Neuron (in vitro differentiated cells): ENCODE measurements at regions not wholly inside any gene's neighbourhood (a gene's known extent, or its start where the extent isn't known, plus 50 kb on each side); places are given as distances from the start of the nearest gene placed in this dataset.

ENCODE experiments used
- H2AFZ ChIP-seq: one replicate; pipeline ENCODE4 v1.6.1; 2013; ENCODE audit warnings: low read depth, mild to moderate bottlenecking, inconsistent platforms, low read length, moderate library complexity
- H3K27me3 ChIP-seq: one replicate; pipeline ENCODE4 v1.6.1; 2013; ENCODE audit warnings: low read length; ENCODE audit not compliant: insufficient read depth
- H3K36me3 ChIP-seq: one replicate; pipeline ENCODE4 v1.6.1; 2013; ENCODE audit warnings: low read length; ENCODE audit not compliant: insufficient read depth
- H3K4me1 ChIP-seq: one replicate; pipeline ENCODE4 v1.6.1; 2013; ENCODE audit warnings: low read length; ENCODE audit not compliant: insufficient read depth
- H3K4me3 ChIP-seq: 2 replicates; pipeline ENCODE4 v1.5.1; 2013; ENCODE audit warnings: mild to moderate bottlenecking, low read length, moderate library complexity
- H3K9me3 ChIP-seq: one replicate; pipeline ENCODE4 v1.6.1; 2013; ENCODE audit warnings: low read length

GRCh38 chr11:109973486-109973885 is 119.7 kb upstream of the ZC3H12C start:
- Histone ChIP-seq H3K4me1 (peaks cover 3% of the 10 kb centered on the region), H3K27me3 (no peaks in the 10 kb centered on the region), H3K9me3 (no peaks in the 10 kb centered on the region), H3K36me3 (no peaks in the 10 kb centered on the region), H3K4me3 (no peak overlapping the region), H2AFZ (no peak overlapping the region)

- H3K9me3 ChIP-seq: no peaks in the 10 kb centered on the region
Observed at GRCh38 chr11:109974523-109974922, 118.7 kb upstream of the ZC3H12C start.

GRCh38 chr11:109978895-109979294 is 114.3 kb upstream of the ZC3H12C start:
- no peaks in the 10 kb centered on the region for H3K4me1 ChIP-seq
- no peaks in the 10 kb centered on the region for H3K36me3 ChIP-seq
- H3K9me3 ChIP-seq: no peaks in the 10 kb centered on the region
- H3K4me3 ChIP-seq: no peak overlapping the region
- H3K27me3 ChIP-seq: no peaks in the 10 kb centered on the region
- no peak overlapping the region for H2AFZ ChIP-seq

More at GRCh38 chr11:109974523-109974922, 118.7 kb upstream of the ZC3H12C start:
- Histone ChIP-seq H2AFZ (no peak overlapping the region), H3K4me1 (peaks cover 3% of the 10 kb centered on the region), H3K36me3 (no peaks in the 10 kb centered on the region), H3K27me3 (no peaks in the 10 kb centered on the region), H3K4me3 (no peak overlapping the region)

- Histone ChIP-seq H3K27me3 (no peaks in the 10 kb centered on the region), H3K9me3 (no peaks in the 10 kb centered on the region), H3K36me3 (no peaks in the 10 kb centered on the region), H3K4me1 (no peaks in the 10 kb centered on the region), H3K4me3 (no peak overlapping the region), H2AFZ (no peak overlapping the region)
Observed at GRCh38 chr11:109981031-109981636, 112.1 kb upstream of the ZC3H12C start.

- no peaks in the 10 kb centered on the region for H3K36me3 ChIP-seq
- H3K9me3 ChIP-seq: no peaks in the 10 kb centered on the region
- H3K4me3 ChIP-seq: no peak overlapping the region
- H3K27me3 ChIP-seq: no peaks in the 10 kb centered on the region
- H2AFZ ChIP-seq: no peak overlapping the region
- no peaks in the 10 kb centered on the region for H3K4me1 ChIP-seq
Observed at GRCh38 chr11:109983358-109983757, 109.8 kb upstream of the ZC3H12C start.

- Histone ChIP-seq H3K27me3 (no peaks in the 10 kb centered on the region), H3K36me3 (no peaks in the 10 kb centered on the region), H2AFZ (no peak overlapping the region), H3K4me3 (no peak overlapping the region), H3K9me3 (no peaks in the 10 kb centered on the region), H3K4me1 (no peaks in the 10 kb centered on the region)
Observed at GRCh38 chr11:109984634-109985289, 108.4 kb upstream of the ZC3H12C start.

GRCh38 chr11:109986488-109986887 is 106.7 kb upstream of the ZC3H12C start:
- Histone ChIP-seq H3K36me3 (no peaks in the 10 kb centered on the region), H3K4me1 (no peaks in the 10 kb centered on the region), H3K4me3 (no peak overlapping the region), H2AFZ (no peak overlapping the region), H3K9me3 (no peaks in the 10 kb centered on the region), H3K27me3 (no peaks in the 10 kb centered on the region)

GRCh38 chr11:109991835-109992234 is 101.4 kb upstream of the ZC3H12C start:
- Histone ChIP-seq H3K4me1 (no peaks in the 10 kb centered on the region), H3K9me3 (no peaks in the 10 kb centered on the region), H3K4me3 (no peak overlapping the region), H3K27me3 (no peaks in the 10 kb centered on the region), H3K36me3 (no peaks in the 10 kb centered on the region), H2AFZ (no peak overlapping the region)

- H3K36me3 ChIP-seq: no peaks in the 10 kb centered on the region
- no peaks in the 10 kb centered on the region for H3K9me3 ChIP-seq
- no peak overlapping the region for H2AFZ ChIP-seq
- no peak overlapping the region for H3K4me3 ChIP-seq
- no peaks in the 10 kb centered on the region for H3K27me3 ChIP-seq
- no peaks in the 10 kb centered on the region for H3K4me1 ChIP-seq
Observed at GRCh38 chr11:109993786-109994185, 99.4 kb upstream of the ZC3H12C start.

- H3K36me3 ChIP-seq: no peaks in the 10 kb centered on the region
- no peaks in the 10 kb centered on the region for H3K9me3 ChIP-seq
- no peak overlapping the region for H3K4me3 ChIP-seq
- no peak overlapping the region for H2AFZ ChIP-seq
- no peaks in the 10 kb centered on the region for H3K27me3 ChIP-seq
- H3K4me1 ChIP-seq: no peaks in the 10 kb centered on the region
Observed at GRCh38 chr11:109994907-109995306, 98.3 kb upstream of the ZC3H12C start.

GRCh38 chr11:109996060-109996459 is 97.1 kb upstream of the ZC3H12C start:
- H3K4me3 ChIP-seq: no peak overlapping the region
- no peaks in the 10 kb centered on the region for H3K27me3 ChIP-seq
- H3K9me3 ChIP-seq: no peaks in the 10 kb centered on the region
- no peaks in the 10 kb centered on the region for H3K4me1 ChIP-seq
- H3K36me3 ChIP-seq: no peaks in the 10 kb centered on the region
- no peak overlapping the region for H2AFZ ChIP-seq

GRCh38 chr11:109998921-109999320 is 94.3 kb upstream of the ZC3H12C start:
- H3K36me3 ChIP-seq: no peaks in the 10 kb centered on the region

GRCh38 chr11:110000031-110000502 is 93.1 kb upstream of the ZC3H12C start:
- Histone ChIP-seq H3K4me1 (peaks cover 5% of the 10 kb centered on the region), H2AFZ (no peak overlapping the region), H3K4me3 (no peak overlapping the region), H3K27me3 (no peaks in the 10 kb centered on the region), H3K36me3 (no peaks in the 10 kb centered on the region), H3K9me3 (no peaks in the 10 kb centered on the region)

More at GRCh38 chr11:109998921-109999320, 94.3 kb upstream of the ZC3H12C start:
- Histone ChIP-seq H3K9me3 (no peaks in the 10 kb centered on the region), H2AFZ (no peak overlapping the region), H3K27me3 (no peaks in the 10 kb centered on the region), H3K4me3 (no peak overlapping the region), H3K4me1 (peaks cover 5% of the 10 kb centered on the region)
